ENCODE measurements at regions not wholly inside any gene's neighbourhood (a gene's known extent, or its start where the extent isn't known, plus 50 kb on each side); places are given as distances from the start of the nearest gene placed in this dataset.

DNA sequence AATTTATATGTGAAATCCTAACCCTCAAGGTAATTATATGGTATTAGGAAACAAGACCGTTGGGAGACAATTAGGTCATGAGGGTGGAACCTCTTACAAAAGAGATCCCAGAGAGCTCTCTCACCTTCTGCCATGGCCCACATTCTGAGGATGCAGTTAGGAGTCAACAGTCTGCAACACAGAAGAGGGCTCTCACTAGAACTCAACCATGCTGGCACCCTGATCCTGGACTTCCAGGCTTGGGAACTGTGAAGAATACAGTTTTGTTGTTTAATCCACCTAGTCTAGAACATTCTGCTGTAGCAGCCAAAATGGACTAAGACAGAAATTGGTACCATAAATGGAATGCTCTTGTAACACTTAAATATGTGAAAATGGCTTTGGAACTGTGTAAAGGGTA is 278.8 kb upstream of the GALNTL6 start:
- intact Hi-C loops (cut with DNase I): no loop called here
- ATAC-seq: no peak
- no peak for DNase-seq
- TF ChIP-seq CTCF (IDR thresholded peaks at IDR 0.05): no peak
- Histone ChIP-seq H3K36me3 (no peaks in the 10 kb centered on the region), H3K27me3 (no peaks in the 10 kb centered on the region), H3K9me3 (no peaks in the 10 kb centered on the region), H3K27ac (no peak overlapping the region), H3K4me1 (no peaks in the 10 kb centered on the region), H3K4me3 (no peak overlapping the region)

- intact Hi-C loops (cut with DNase I): no loop called here
- ATAC-seq (no peak), DNase-seq (no peak)
- H3K4me3 ChIP-seq: no peak overlapping the region
- H3K36me3 ChIP-seq: no peaks in the 10 kb centered on the region
- no peak overlapping the region for H3K27ac ChIP-seq
- H3K27me3 ChIP-seq: no peaks in the 10 kb centered on the region
- TF ChIP-seq CTCF (IDR thresholded peaks at IDR 0.05): no peak
- no peaks in the 10 kb centered on the region for H3K9me3 ChIP-seq
- H3K4me1 ChIP-seq: no peaks in the 10 kb centered on the region
Observed at GRCh38 chr4:171532968-171533367, 280.2 kb upstream of the GALNTL6 start.

- Histone ChIP-seq H3K4me3 (no peak overlapping the region), H3K27me3 (no peaks in the 10 kb centered on the region), H3K4me1 (no peaks in the 10 kb centered on the region), H3K27ac (no peak overlapping the region), H3K36me3 (no peaks in the 10 kb centered on the region), H3K9me3 (no peaks in the 10 kb centered on the region)
- intact Hi-C loops (cut with DNase I): no loop called here
- ATAC-seq: no peak
- no peak for DNase-seq
- no peak for TF ChIP-seq CTCF (IDR thresholded peaks at IDR 0.05)
Observed at GRCh38 chr4:171524903-171525302, 288.3 kb upstream of the GALNTL6 start.

- DNase-seq (no peak), ATAC-seq (no peak)
- H3K36me3 ChIP-seq: no peaks in the 10 kb centered on the region
- H3K27me3 ChIP-seq: no peaks in the 10 kb centered on the region
- no peaks in the 10 kb centered on the region for H3K9me3 ChIP-seq
- intact Hi-C loops (cut with DNase I): no loop called here
- no peak overlapping the region for H3K4me3 ChIP-seq
- H3K27ac ChIP-seq: no peak overlapping the region
- H3K4me1 ChIP-seq: no peaks in the 10 kb centered on the region
- TF ChIP-seq CTCF (IDR thresholded peaks at IDR 0.05): no peak
Observed at GRCh38 chr4:171521726-171522125, 291.5 kb upstream of the GALNTL6 start.

- DNase-seq: no peak
- intact Hi-C loops (cut with DNase I): no loop called here
- H3K27me3 ChIP-seq: no peaks in the 10 kb centered on the region
Observed at GRCh38 chr4:171519457-171519856, 293.7 kb upstream of the GALNTL6 start.

More at GRCh38 chr4:171519457-171519856, 293.7 kb upstream of the GALNTL6 start:
- Histone ChIP-seq H3K27ac (no peak overlapping the region), H3K36me3 (no peaks in the 10 kb centered on the region), H3K9me3 (no peaks in the 10 kb centered on the region), H3K4me1 (no peaks in the 10 kb centered on the region), H3K4me3 (no peak overlapping the region)
- no peak for ATAC-seq
- TF ChIP-seq CTCF (IDR thresholded peaks at IDR 0.05): no peak
